HEK293 (cell line): ENCODE measurements at regions not wholly inside any gene's neighbourhood (a gene's known extent, or its start where the extent isn't known, plus 50 kb on each side); places are given as distances from the start of the nearest gene placed in this dataset.

Source experiments
- CTCF ChIP-seq: fragments of 450-650 bp; formaldehyde crosslinking; IDR thresholded peaks from 2 replicates; pipeline ENCODE4 v1.5.1; 2016; ENCODE audit warnings: missing biosample characterization, missing genetic modification characterization
- SP2 ChIP-seq: fragments of 450-650 bp; formaldehyde crosslinking; IDR thresholded peaks from 2 replicates; pipeline ENCODE4 v1.5.1; 2016; ENCODE audit warnings: missing biosample characterization, missing genetic modification characterization
- ZNF311 ChIP-seq: fragments of 450-650 bp; formaldehyde crosslinking; IDR thresholded peaks from 2 replicates; pipeline ENCODE4 v1.5.1; 2017; ENCODE audit warnings: missing biosample characterization, missing genetic modification characterization, borderline replicate concordance
- ZNF776 ChIP-seq: fragments of 450-650 bp; formaldehyde crosslinking; IDR thresholded peaks from 2 replicates; pipeline ENCODE4 v1.5.0; 2017; ENCODE audit warnings: missing biosample characterization, missing genetic modification characterization, borderline replicate concordance

- TF ChIP-seq CTCF (tag by site-specific recombination) (no peak), ZNF776 (tag by site-specific recombination) (no peak), ZNF311 (tag by site-specific recombination) (no peak), SP2 (tag by site-specific recombination) (no peak)
Observed at GRCh38 chr10:106217627-106218026, 946.9 kb downstream of the SORCS1 start.
